Activated gamma-delta T cell treated with anti-CD3 and anti-CD28 coated beads, Interleukin-2, amount 50 U/mL, for 16 hours (primary cell): ENCODE measurements at regions not wholly inside any gene's neighbourhood (a gene's known extent, or its start where the extent isn't known, plus 50 kb on each side); places are given as distances from the start of the nearest gene placed in this dataset.
"Not testable (repeated sequence)": the region's sequence is repeated elsewhere in the genome, so short reads cannot be mapped to it uniquely, and the experiment has no call there.

Source experiments
- DNase-seq: peaks from one replicate; pipeline ENCODE4 v3.0.0-alpha.2; 2020; ENCODE audit warnings: low read depth

DNA sequence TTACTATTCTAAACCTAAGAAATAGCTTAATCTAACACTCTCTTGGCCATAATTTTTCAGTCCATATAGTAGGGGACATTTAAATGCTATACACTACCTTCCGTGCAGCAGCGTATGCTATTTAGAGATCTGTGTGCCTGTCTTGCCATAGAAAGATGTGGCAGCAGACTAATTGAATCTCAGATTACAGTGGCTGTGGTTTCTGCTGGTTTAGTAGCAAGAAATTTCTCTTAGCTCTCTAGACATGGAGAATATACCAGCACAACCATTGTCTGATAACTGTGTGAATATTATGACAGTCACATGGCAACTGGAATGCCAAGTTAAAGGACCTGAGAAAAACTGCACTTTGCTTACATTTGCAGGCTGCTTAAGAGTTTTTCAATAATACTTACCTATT lies 672.4 kb upstream of the MIR17HG start:
- DNase-seq = no peak

DNA sequence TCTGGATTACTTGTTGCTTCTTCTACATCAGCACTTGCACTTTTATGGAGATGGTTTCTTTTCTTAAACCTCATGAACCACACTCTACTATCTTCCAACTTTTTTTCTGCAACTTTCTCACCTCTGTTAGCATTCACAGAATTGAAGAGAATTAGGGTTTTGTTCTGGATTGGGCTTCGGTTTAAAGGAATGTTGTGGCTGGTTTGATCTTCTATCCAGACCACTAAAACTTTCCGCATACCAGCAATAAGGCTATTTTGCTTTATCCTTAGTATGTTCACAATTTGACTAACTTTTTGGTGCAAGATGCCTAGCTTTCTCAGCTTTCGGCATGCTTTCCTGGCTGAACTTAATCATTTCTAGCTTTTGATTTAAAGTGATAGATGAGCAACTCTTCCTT lies 666.7 kb upstream of the MIR17HG start:
- no peak for DNase-seq

DNA sequence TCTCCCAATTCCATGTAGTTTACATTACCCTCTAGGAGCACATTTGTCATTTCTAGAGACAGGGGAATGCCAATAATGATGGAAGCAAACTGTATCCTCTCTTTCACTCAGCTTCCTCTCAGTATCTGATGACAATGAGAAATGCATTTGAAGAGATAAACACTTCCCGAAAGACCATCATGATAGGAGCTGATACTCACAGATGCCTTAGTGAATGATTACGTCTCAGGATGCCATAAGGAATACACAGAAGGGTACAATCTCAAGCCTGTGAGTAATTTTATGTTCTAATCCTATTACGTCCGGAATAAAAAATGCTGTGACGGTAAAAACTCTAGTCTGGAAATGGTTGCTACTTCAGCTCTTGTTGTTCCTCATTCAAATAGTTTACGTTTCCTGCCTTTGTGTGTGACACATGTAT lies 663.8 kb upstream of the MIR17HG start:
- DNase-seq = no peak

DNA sequence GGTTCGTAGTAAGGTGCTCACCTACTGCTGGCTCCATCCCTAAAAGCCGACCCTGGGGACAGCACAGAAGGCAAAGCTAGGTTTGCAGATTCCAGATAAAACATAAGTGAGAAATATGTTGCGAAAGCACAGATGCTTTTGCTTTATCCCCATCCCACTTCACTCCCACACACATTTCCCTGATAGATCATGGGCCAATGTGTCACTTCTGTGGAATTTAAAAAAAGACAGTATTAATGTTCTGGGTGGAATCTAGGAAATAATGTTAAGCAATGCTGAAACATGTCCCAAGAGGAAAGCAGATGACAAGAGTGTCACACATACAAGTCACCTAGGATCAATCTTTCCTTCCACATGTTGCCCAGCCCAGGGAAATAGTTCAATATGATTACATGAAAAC lies 661.0 kb upstream of the MIR17HG start:
- no peak for DNase-seq

DNA sequence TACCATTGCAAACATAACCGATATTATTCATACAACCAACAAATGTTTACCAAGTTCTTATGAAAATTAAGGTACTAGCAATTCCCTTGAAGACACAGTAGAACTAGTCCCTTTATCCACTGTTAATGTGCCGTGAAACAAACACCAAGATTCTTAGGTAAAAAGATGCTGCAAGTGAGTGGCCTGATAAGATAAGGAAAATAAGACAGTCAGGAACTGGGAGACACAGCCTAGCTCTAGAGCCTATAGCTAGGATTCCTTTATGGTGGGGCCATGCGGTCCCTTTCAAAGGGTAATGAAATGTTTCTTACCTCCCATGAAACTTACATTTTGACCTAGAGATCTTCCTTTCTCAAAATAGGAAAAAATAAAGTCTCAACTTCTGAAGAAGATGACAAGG lies 658.4 kb upstream of the MIR17HG start:
- no peak for DNase-seq

DNA sequence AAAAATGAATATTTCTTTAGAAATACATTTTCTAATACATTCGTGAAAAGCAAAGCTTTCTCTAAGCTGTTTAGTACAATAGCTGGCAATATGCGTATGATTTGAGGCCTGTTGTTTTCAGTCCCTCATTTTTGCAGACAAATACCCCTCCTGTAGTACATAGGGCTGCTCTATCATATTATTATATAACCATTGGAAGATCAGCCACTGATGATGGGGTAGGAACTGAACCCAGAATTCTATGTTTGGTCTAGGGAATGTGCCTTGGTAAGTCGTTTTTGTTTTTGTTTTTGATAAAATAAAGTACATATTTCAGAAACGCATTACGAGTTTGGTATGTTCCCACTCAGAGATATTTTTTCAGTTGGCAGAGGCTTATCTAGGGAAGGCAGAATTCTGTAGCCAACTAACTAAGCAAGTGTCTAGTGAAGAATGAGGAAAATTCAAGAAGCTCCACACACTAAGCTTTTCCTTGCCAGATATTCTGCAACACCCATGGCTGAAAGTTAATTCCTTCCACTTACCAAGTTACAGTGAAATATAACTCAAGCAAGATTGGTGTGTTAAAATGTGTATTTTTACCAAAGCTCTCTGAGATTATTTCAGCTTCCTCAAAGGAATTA lies 656.9 kb upstream of the MIR17HG start:
- no peak for DNase-seq

DNA sequence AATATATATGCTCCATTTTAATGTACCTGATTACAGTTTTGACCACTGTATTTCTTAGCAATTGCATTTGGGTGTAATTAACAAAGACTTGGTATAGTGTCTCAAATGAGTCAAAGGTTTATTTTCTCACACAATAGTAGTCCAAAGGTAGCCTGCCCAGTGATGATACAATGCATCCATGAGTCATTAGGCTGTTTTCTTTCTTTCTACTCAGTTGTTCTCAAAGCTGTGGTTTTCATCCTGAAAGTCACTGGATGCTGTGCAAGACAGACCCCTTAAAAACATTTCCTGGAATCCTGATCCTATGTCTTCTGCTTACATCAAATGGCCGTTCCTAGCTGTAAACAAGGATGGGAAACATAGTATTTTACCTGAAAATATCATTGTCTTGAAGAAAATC lies 651.2 kb upstream of the MIR17HG start:
- no peak for DNase-seq

DNA sequence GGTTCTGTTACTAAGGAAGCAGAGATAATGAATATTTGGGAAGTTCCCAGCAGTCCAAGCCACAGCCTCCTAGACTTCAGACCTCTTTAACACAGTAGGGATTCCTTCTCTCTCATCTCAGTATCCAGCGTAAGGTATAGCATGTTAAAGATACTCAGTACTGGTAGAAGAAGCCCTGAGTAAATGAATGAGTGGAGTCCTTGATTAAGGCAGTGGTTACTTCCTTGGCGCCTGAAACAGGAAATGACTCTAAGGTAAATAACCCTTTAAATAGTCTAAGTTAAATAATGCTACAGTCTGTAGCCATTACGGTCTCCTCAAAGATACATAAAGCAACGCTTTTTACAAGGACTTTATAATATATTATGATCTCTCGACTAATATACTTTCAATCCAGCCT lies 650.8 kb upstream of the MIR17HG start:
- no peak for DNase-seq

DNA sequence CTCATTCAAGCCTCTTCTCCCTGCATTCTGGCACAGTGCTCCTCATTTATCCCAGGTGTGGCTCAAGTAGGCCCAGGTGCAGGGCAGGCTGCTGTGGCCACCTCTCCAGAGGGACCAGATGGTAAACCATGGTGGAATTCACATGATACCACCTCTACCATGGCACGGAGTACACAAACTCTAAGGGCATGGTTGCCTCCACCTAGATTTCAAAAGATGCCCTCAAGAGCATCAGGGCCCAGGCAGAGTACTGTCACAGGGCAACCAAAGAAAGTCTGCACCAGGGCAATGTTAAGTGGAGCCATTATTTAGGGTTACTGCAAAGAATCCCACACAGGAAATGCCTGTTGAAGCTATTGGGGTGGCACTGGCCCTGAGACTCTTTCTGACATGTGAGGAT lies 647.1 kb upstream of the MIR17HG start:
- DNase-seq = no peak

DNA sequence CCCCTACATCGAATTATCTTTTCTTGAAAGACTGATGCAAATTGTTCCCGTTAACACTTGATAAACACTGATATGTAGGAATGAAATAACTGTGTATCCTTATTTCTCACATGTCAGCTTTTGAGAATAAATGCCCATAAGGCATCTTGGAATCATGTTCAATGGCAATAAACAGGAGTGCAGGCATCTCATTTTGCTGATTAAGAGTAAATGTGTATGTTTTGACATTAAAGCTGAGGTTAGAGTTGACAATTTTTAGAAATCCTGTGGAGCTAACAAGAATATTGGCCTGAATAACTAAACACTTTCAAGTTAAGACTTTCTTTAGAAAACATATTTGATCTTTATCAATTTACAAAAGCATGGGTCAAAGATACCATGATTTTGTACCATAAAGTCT lies 646.2 kb upstream of the MIR17HG start:
- no peak for DNase-seq

DNA sequence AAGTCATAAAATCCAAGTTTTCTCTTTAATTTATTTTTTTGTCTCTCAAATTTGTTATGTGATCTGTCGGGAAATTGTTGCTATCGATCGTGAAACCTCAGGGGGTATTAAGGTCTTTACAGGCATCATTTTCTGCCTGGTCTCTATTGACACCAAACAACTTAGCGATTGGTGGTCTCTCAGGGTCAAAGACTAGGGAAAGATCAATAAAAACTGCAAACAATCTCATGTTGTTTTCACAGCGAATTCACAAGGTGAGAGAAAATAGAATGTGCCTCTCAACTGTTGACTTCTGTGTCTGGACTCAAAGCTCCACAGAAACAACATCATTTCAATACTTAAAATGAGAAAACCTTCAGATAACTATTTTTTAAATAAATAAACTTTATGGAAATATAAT lies 645.4 kb upstream of the MIR17HG start:
- no peak for DNase-seq

DNA sequence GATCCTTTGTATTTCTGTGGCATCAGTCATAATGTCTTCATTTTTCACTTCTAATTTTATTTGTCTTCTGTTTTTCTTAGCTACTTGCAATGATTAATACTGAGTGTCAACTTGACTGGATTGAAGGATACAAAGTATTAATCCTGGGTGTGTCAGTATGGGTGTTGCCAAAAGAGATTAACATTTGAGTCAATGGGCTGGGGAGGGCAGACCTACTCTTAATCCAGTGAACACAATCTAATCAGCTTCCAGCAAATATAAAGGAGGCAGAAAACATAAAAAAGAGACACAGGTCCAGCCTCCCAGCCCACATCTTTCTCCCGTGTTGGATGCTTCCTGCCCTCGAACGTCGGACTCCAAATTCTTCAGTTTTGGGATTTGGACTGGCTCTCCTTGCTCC lies 640.9 kb upstream of the MIR17HG start:
- no peak for DNase-seq

DNA sequence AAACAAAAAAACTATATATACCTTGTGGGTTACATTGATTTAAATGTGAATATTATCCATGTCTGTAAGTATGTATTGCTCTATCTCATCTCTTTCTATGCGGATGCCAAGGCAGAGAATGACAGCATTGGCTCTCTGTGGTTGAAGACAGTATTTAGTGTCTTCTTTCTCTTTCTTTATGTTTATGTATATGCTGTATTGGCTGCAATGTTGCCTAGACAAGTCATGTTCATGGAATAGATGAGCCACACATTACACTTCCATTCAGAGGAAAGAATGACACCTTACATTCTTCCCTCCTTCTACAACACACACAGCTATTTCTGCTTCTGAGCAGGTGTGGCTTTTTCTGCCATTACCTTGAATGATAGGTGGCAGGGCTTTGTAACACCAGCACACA lies 639.4 kb upstream of the MIR17HG start:
- no peak for DNase-seq

DNA sequence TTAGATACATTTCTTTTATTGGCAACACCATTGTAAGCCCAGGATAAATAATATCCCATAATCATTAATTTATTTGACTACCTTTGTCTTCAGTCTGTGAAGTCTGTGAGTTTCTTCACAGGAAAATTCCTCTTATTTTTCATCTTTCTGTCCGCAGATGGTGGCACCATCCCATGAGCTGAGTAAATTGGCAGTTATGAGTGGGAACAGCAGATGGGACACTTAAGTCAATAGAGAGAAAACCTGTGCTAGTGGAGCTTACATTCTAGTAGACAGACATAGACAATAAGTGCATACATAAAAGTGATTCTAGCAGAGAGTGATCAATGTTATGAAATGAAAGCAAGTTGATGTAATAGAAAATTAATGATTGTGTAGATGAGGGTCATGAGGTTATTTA lies 638.2 kb upstream of the MIR17HG start:
- DNase-seq = no peak

DNA sequence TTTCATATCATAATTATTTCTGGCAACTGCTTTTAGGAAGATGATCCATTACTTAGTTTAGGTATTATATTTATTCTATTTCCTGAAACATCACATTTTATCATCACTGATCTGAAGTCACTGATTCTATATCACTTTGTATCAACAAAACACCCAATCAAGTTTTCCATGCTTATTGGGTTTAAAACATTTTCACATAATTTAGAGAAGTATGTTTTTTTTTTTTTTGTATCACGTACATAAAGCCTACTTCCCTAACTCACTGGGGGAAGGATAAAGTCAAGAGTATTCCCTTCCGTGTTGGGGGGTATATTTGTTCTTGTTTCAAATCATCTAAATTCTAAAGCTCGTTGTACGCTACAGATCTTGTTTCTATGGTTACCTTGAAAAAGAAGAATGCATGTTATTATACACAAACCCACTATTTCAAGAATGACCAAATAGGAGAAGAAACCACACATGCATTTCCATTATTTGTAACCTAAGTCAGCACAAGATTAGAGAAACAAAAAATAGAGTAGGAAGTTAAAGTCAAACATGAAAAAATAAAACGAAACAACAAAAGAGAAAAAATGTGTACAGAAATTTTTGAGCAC lies 637.2 kb upstream of the MIR17HG start:
- DNase-seq = no peak

DNA sequence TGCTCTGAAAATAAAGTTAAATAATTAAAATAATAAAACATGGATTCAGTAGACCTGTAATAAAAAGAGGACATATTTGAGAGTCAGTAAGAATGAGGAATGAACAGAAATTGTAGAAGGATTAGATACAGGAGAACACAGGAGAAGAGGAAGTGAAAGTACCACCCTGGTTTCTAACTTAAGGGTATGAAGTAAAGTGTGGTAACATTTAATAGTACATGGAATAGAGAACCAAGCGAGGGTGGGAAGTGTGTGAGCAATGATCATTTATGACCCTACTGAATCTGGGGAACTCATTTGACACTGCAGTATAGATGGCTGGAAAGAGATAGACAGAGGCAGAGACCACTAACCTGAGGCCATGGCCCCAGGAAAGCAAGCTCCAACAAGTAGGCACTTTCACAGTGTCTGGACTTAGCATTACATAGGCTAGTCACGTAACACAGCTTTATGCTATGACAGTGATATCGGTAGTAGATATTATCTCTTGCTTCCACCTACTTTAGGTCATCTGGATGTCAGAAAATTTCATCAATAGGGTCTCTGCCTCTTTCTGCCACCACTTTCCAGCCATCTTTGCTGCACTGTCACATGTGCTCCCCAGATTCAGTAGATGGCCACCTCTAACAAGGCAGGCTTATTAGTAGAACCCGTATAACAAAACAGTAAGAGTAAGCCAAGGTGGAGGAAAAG lies 633.9 kb upstream of the MIR17HG start:
- DNase-seq = no peak

DNA sequence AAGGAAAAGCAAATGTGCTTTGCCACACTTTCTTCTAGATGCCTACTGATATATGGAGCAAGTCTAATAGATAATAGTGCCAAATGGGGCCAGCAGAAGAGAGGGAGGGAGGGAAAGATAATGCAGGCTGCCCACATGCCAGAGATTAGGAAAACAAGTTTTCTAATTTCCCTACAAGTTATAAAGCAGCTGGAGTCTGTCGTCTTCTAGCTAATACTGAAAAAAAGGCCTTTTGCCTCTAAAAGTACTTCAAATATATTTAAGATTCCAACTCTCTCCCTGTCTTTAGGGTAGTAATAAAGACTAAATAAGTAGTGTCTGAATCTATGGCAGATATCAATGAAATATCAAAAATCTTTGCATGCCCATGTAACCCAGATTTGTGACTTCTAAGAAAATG lies 632.0 kb upstream of the MIR17HG start:
- no peak for DNase-seq

DNA sequence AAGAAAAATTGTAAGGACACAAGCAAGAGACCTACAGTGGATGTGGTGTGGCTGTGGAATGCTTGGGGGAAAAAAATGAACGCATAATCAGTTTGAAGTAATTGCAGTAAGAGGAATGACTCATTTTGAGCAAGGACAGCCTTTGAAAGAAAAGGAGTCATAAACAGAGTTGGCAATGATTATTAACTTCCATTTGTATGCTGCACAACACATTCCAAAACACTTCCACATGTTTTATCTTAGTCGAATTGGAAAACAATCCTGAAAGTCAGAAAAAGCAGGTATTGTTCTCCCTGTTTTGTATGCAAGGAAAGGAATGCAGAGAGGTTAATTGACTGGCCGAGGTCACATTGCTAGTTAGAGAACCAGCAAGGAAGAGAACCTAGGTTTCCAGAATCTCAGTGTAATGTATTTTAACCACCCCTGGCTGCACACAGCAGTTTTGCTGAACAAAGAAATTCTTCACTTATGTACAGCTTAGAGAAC lies 630.0 kb upstream of the MIR17HG start:
- DNase-seq = no peak

DNA sequence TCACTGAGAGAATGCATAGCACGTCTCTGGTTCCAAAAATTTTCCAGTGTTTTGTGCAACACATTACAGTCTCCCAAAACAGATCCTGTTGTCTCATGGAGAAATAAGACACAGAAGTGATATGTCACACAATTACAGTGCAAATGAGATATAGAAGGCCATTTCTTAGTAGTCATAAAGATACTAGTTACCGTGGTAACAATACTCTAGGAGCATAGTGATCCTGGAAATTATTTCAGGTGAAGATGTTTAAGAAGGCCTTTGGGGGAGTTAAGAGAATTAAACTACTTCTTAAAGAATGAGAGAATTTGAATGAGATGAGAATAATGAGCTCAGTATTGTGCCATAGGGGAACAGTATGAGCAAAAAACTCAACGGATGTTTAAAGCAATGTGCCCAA lies 628.0 kb upstream of the MIR17HG start:
- DNase-seq = no peak

DNA sequence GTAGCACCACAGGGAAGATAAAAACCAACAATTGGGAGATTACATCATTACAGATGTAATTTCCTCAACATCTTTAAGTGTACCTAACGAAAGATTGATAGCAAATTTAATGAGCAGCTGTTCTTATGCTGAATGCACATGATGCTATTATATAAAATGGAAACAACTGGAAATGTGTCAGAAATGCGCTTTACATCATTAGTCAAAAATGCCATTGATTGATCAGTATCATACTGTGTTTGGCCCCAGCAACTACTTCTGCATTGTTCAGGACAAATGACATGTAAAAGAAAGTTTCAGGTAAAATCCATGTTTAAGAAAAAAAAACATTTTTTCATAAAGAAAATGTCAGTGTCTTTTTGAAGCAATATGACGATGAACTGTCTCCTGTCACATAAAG lies 625.5 kb upstream of the MIR17HG start:
- no peak for DNase-seq

DNA sequence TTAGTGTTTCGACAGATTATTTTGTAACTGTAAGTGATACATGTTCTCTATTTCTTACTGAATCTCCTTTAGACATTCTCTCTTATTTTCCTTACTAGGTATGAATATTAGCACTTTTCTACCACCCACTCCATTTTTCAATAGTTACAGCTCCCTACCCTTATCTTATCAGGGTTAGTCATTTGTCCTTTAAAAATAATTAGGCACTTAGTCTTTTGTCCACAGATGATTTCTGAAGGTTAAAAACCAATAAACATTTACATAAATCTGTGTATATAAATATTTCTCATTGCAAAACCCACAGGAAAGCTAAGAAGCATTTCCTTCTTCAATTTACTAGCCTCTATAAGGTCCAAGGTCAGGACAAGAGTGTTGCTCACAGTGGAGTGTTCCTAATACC lies 624.1 kb upstream of the MIR17HG start:
- no peak for DNase-seq

DNA sequence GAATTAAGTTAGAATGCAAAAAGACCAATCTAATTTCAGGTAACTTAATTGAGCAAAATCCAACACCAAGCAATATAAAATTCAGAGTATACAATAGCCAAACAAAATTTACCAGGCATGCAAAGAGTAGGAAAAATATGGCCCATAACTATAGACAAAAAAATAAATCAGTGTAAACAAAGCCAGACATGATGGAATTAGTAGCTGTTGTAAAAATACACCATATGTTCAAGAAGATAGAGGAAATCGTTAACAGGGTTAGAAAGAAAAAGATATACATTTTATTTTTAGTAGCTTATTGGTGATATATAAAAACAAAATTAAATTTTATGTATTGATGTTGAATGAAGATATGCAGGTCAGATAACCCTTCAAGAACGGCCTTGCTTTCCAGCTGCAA lies 621.1 kb upstream of the MIR17HG start:
- no peak for DNase-seq

DNA sequence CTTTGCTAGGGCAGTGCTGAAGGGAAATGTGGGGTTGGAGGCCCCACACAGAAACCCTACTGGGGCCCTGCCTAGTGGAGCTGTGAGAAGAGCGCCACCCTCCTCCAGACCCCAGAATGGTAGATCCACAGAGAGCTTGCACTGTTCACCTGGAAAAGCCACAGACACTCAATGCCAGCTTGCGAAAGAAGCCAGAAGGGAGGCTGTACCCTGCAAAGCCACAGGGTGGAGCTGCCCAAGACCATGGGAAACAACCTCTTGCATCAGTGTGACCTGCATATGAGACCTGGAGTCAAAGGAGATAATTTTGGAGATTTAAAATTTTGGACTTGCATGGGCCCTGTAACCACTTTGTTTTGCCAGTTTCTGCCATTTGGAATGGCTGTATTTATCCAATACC lies 615.4 kb upstream of the MIR17HG start:
- no peak for DNase-seq

DNA sequence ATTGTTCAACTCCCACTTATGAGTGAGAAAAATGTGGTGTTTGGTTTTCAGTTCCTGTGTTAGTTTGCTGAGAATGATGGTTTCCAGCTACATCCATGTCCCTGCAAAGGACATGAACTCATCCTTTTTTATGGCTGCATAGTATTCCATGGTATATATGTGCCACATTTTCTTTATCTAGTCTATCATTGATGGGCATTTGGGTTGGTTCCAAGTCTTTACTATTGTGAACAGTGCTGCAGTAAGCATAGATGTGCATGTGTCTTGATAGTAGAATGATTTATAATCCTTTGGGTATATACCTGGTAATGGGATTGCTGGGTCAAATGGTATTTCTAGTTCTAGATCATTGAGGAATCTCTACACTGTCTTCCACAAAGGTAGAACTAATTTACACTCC lies 613.0 kb upstream of the MIR17HG start:
- not testable (repeated sequence) for DNase-seq
